GM21529 (cell line): ENCODE measurements at regions not wholly inside any gene's neighbourhood (a gene's known extent, or its start where the extent isn't known, plus 50 kb on each side); places are given as distances from the start of the nearest gene placed in this dataset.
"Not testable (repeated sequence)": the region's sequence is repeated elsewhere in the genome, so short reads cannot be mapped to it uniquely, and the experiment has no call there.

ENCODE experiments used
- ATAC-seq: cut with Tn5 transposase; IDR thresholded peaks from one replicate; pipeline ENCODE4 v1.9.1; 2021; ENCODE audit not compliant: unreplicated experiment

- ATAC-seq: no peak
Observed at GRCh38 chr3:191518861-191519260, 57.9 kb downstream of the PYDC2 start.

GRCh38 chr3:191521055-191521454 lies 60.1 kb downstream of the PYDC2 start:
- ATAC-seq: no peak

DNA sequence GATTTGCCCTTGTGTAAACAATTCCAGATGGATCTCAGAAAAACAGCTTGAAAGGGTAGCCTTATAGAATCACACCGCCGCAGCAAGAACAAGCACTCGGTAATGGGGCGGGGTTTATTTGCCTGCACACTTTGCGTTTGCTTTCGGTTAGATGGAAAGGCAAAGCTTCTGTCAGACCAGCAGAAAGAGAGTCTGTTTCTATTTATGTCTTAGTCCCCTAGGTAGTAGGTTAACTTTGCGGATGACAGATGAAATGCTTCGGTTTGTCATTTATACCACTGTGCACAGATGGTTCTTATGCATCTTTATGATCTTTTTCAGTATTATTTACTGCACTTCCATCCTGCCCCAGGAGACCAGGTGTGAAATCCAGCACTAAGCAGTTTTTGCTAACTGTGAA lies 62.2 kb downstream of the PYDC2 start:
- ATAC-seq: no peak

DNA sequence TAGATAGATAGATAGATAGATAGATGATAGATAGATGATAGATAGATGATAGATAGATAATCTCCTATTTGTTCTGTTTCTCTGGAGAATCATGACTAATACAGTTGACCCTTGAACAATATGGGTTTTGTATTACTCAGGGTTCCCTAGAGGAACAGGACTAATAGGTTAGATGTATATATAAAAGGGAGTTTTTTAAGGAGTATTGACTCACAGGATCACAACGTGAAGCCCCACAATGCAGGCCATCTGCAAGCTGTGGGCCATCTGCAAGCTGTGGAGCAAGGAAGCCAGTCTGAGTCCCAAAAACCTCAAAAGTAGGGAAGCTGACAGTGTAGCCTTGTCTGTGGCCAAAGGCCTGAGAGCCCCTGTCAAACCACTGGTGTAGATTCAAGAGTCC lies 67.6 kb downstream of the PYDC2 start:
- no peak for ATAC-seq

DNA sequence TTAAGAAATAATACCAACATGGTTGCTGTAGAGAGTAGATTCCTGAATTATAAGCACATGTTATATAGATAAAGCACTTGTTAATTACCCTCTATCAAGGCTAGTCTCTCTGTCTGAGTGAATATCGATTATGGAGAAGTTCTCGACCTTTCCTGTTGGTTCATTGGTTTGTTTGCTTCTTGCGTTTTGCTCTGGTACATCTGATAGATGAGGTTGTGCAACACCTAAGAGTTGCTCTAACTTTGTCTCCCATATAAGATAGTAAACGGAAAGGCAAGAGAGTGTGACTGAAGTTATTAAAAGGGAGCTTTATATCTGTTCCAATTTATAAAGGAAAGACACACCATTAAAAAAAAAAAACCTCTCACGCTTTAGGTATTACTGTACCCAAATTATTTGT lies 69.0 kb downstream of the PYDC2 start:
- no peak for ATAC-seq

- no peak for ATAC-seq
Observed at GRCh38 chr3:191531434-191531972, 70.5 kb downstream of the PYDC2 start.

- ATAC-seq: no peak
Observed at GRCh38 chr3:191543018-191543417, 82.1 kb downstream of the PYDC2 start.

- no peak for ATAC-seq
Observed at GRCh38 chr3:191543897-191544296, 82.9 kb downstream of the PYDC2 start.

- no peak for ATAC-seq
Observed at GRCh38 chr3:191549357-191549756, 88.4 kb downstream of the PYDC2 start.

DNA sequence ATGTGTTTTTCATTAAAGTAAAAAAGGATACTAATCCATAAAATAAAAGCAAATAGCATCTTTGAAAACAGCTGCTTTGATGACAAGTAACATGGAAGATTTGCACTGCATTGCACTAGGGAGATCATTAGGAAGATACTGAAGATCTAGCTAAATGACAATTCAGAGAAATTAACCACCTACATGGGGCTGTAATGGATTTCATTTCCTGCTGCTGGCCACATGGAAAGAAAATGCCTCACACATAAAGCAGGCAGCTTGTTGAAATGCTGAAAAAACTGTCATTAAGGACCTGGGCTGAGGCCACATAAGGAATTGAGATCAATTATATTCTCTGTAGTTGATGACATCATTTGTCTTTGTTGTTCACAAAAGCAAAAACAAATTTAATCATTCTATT lies 94.1 kb downstream of the PYDC2 start:
- no peak for ATAC-seq

GRCh38 chr3:191557322-191557721 lies 96.4 kb downstream of the PYDC2 start:
- no peak for ATAC-seq

GRCh38 chr3:191563722-191564121 lies 102.8 kb downstream of the PYDC2 start:
- ATAC-seq: no peak

DNA sequence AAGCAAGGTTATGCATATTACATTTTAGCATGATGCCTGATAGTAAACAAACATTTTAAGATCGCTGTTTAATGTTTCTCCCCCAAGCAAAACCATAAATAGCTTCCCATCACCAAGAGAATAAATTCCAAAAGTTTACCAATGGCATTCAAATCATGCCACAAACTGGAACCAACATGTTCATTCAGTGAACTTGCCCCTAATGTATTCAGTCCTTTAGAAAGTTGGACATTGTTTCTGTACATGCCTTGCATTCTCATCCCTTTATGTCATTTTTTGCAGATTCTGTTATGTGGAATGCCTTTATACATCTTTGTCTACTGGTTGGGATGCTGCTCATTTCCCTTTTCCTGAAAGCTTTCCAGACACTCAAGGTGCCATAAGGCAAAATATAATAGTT lies 105.5 kb downstream of the PYDC2 start:
- ATAC-seq: no peak

GRCh38 chr3:191568206-191568605 lies 107.2 kb downstream of the PYDC2 start:
- ATAC-seq: no peak

- ATAC-seq: no peak
Observed at GRCh38 chr3:191592105-191592504, 131.1 kb downstream of the PYDC2 start.

DNA sequence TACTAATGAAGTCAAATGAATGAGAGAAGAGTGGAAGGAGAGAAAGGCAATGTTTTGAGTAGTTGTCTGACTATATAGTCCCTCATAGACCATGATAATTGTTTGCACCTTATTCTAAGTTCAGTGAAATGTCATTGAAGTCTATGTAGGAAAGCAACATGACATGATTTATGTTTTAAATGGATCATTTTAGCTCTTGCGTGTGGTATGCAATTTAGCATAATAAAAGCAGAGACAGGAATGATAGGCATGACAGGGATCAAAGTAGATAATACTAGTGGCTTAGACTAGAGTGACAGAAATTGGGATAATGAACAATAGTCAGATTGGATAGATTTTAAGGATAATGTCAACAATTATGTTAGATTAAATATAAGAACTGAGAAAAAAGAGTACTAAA lies 132.5 kb downstream of the PYDC2 start:
- no peak for ATAC-seq

DNA sequence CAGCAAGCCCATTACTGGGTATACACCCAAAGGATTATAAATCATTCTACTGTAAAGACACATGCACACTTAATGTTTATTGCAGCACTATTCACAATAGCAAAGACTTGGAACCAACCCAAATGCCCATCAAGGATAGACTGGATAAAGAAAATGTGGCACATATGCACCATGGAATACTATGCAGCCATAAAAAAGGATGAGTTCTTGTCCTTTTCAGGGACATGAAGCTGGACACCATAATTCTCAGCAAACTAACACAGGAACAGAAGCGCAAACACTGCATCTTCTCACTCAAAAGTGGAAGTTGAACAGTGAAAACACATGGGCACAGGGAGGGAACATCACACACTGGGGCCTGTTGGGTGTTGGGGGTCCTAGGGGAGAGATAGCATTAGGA lies 154.5 kb downstream of the PYDC2 start:
- ATAC-seq: not testable (repeated sequence)

GRCh38 chr3:191624299-191624698 lies 163.3 kb downstream of the PYDC2 start:
- ATAC-seq: no peak

- ATAC-seq: no peak
Observed at GRCh38 chr3:191627064-191627463, 166.1 kb downstream of the PYDC2 start.

DNA sequence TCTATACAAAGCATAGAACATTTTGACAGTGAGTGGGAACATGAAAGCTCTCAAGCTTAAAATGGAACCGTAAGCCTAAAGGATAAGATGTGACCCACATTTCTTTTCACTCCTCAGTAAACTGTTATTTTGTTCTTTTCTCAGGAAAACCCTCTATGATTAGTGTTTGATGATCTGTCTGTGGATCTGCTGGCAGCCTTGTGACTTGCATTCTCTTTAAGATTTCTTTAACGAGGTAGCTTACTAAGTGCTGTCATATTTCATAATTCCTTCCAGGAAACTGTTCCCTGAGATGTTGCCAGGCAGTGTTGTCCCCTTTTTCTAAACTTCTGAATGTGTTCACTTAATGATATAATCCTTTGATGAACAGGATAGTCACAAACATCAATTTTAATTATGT lies 167.6 kb downstream of the PYDC2 start:
- no peak for ATAC-seq

DNA sequence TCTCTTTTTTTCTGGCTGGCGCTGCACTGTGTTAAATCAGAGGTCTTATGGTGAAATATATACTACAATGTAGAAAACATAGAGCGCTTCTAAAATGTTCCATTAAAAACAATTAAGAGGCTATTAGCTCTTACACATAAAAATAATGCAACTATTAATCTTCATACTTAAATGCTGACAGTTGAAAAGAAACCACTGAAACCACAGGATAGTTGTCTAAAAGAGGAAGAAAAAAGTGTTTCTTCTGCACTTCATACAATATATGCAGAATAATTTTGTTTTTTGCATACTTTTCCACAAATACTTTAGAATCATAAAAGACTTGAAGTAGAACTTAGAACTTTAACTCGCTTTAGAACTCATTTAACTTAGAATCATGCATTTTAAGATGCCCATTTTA lies 170.5 kb downstream of the PYDC2 start:
- ATAC-seq: no peak

DNA sequence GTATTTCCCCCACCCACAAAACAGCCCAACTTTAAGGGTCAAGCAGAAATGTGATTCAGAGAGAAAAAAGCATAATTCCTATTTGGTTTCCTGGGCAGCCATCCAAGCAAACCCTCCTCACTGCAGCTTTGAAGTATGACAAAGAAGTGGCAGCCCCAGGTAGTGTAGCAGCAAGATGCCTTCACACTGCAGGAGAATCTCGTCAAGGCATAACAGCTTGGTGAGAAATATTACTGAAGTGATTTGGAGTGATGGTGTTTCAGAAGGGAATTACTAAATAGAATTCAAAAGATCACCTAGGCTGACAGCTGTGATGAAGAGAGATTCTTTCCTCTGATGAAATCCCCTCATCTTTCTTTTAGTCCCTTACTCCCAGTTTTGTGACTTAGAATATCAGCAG lies 173.9 kb downstream of the PYDC2 start:
- ATAC-seq: no peak

- no peak for ATAC-seq
Observed at GRCh38 chr3:191637611-191638010, 176.6 kb downstream of the PYDC2 start.

DNA sequence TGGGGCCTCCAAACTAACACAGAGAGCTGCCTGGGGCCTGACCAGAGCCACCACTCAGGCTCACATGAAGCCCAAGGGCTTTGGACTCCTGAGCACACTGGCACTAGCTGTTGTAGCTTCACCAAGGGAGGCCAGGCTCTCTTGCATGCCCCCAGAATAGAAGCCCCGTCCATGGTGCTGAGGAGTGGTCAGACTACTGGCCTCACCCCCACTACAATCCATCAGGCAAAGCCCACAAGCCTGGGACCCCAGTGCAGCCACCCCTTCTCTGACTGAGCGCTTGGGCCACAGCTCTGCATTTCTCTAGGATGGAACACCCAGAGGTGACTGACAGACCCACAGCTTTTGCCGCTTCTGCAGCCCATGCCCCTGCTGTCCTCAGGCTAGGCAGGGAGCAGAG lies 180.8 kb downstream of the PYDC2 start:
- no peak for ATAC-seq
